ENCODE measurements at regions not wholly inside any gene's neighbourhood (a gene's known extent, or its start where the extent isn't known, plus 50 kb on each side); places are given as distances from the start of the nearest gene placed in this dataset.

DNA sequence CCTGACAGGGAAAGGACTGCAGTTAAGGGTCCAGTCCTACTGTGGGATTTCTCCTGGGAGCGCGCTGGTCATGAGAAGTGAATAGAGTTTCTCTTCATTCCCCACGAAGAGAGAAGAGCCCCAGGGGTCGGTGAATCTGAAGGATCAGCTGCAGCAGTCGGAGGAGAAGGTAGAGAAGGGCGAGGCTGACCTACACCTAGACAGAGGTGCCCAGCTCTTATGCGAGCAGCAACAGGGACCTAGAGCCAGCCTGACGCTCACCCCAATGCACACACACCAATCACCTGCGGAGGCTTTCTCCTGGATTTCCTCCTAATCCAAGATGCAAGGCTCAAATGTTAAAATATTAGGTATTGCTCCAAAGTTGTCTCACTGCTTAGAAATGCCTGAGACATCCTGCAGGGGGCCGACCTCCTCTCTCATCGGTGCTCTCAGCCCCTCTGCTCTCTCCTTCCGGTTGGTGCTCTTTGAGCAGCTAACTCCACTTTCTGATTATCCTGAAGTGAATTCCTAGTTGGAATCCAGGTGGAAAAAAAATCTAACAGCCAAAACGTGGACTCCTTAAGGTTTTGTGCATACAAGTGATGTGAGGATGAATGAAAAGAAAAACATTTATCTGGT lies 176.4 kb downstream of the AHR start:
- DNase-seq (ENCODE audit: low read depth in 3 of 3, low spot score in 2 of 3): no peak

DNA sequence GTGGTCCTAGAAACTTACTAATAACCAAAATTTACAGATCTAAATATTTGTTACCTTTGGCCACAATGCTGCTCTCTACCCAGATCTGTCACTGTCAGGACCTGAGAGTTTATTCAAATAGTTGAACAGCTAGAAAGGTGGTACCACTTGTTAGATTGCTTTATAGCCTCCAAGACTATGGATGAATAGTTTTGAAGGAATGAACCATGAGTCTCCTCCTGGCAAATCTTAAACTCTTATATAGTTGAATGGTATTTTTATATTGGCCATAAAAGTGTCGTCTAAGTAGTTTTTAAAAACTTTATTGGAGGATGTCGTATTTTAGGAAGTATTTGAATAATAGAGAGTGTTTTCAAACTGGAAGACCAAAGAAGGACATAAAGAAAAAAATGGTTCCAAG lies 178.7 kb downstream of the AHR start:
- no peak for DNase-seq (ENCODE audit: low read depth in 3 of 3, low spot score in 2 of 3)

DNA sequence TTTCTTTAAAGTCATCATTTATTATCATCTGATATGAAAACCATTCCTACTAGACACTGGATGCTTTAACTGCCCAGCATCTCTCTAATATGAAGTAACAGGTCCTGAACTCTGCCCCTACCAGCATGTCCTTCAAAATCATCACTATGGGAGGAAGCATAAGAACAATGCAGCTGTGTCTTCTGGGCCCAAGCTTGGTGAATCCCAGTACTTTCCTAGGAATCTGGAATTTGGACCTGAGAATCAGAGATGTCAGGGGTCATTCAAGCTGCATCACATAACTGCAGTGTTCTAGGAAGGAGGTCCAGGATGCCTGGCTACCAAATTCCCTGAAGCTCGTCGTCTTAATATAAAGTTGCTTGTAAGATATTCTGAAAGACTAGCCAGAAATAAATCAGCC lies 182.7 kb downstream of the AHR start:
- no peak for DNase-seq (ENCODE audit: low read depth in 3 of 3, low spot score in 2 of 3)

DNA sequence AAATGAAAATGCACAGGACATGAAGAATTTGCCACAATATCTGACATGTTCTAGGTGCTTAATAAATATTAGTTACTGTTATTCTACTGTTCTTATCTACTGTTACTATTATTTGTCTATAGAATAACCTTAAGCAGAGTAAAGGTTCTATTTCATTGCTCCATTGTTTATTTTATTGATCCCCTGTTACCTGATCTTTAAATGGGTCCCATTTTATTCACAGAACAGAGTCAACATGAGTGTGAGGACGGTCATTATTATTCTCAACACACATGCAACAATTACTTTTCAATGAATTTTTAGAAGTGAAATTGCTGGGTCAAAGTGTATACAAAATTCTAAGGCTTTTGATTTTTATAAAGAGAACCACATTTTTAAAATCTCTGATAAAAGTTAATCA lies 186.9 kb downstream of the AHR start:
- DNase-seq (ENCODE audit: low read depth in 3 of 3, low spot score in 2 of 3): no peak

- DNase-seq (ENCODE audit: low read depth in 3 of 3, low spot score in 2 of 3): no peak
Measured at GRCh38 chr7:17485904-17486303, 187.5 kb downstream of the AHR start.

- DNase-seq (ENCODE audit: low read depth in 3 of 3, low spot score in 2 of 3): no peak
Measured at GRCh38 chr7:17486835-17487234, 188.4 kb downstream of the AHR start.

- DNase-seq (ENCODE audit: low read depth in 3 of 3, low spot score in 2 of 3): no peak
Measured at GRCh38 chr7:17487343-17487742, 188.9 kb downstream of the AHR start.

DNA sequence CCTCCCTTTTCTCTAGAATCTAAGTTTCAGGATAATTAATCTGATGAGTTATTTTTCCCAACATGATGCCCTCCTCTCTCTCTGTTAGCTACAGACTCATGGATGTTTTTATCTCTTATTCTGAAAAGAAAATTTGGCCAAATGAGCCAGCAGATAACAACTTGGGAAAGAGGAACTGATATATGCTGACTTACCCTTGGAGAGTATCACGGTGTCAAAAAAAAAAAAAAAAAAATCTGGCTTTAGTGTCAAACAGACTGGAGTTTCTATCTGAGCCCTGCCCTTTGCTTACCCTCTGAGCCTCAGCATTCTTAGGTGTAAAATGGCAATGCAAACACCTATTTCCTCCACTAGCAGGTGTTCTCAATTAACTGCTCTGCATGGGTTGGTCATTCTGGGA lies 190.4 kb downstream of the AHR start:
- DNase-seq (ENCODE audit: low read depth in 3 of 3, low spot score in 2 of 3): no peak

GRCh38 chr7:17489961-17490360 lies 191.5 kb downstream of the AHR start:
- no peak for DNase-seq (ENCODE audit: low read depth in 3 of 3, low spot score in 2 of 3)

DNA sequence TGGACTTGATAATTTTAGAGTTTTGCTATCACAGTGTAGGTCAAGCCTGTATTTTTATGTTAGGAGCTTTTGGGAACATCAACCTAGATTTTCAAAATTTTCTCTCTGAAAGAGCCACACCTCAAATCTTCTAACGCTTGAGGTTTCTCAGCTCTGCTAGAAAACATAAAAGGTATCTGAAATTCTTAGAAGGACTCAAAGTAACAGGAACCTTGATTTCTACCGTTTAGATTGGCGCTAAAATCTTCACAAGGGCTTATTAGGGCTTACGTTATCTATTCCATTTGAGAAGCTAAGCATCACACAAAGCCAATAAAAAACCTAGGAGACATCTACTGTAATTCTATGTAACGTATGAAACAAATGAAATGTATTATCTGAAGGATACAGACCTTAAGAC lies 192.4 kb downstream of the AHR start:
- no peak for DNase-seq (ENCODE audit: low read depth in 3 of 3, low spot score in 2 of 3)

- no peak for DNase-seq (ENCODE audit: low read depth in 3 of 3, low spot score in 2 of 3)
Measured at GRCh38 chr7:17492437-17492836, 194.0 kb downstream of the AHR start.

DNA sequence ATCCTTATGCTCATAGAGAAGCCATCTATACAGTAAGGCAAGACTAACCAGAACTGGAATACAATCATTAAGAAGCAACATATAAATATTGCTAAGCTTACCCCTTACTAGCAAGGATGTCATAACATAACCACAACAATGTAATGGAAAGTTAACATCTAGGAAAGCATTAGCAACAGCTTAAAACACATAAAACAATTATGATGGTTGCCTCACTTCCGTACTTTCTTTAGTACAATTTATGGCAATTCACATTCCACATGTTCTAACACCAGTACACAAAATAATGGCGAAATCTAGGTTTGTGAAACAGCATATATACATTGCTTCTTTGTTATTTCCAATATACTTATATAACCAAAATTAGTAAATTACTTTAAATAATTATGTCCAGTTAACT lies 195.0 kb downstream of the AHR start:
- DNase-seq (ENCODE audit: low read depth in 3 of 3, low spot score in 2 of 3): no peak

- DNase-seq (ENCODE audit: low read depth in 3 of 3, low spot score in 2 of 3): no peak
Measured at GRCh38 chr7:17495655-17496394, 197.4 kb downstream of the AHR start.

GRCh38 chr7:17497136-17497535 lies 198.7 kb downstream of the AHR start:
- no peak for DNase-seq (ENCODE audit: low read depth in 3 of 3, low spot score in 2 of 3)

GRCh38 chr7:17497549-17498167 lies 199.2 kb downstream of the AHR start:
- DNase-seq (ENCODE audit: low read depth in 3 of 3, low spot score in 2 of 3): no peak

- DNase-seq (ENCODE audit: low read depth in 3 of 3, low spot score in 2 of 3): no peak
Measured at GRCh38 chr7:17498230-17498629, 199.8 kb downstream of the AHR start.

DNA sequence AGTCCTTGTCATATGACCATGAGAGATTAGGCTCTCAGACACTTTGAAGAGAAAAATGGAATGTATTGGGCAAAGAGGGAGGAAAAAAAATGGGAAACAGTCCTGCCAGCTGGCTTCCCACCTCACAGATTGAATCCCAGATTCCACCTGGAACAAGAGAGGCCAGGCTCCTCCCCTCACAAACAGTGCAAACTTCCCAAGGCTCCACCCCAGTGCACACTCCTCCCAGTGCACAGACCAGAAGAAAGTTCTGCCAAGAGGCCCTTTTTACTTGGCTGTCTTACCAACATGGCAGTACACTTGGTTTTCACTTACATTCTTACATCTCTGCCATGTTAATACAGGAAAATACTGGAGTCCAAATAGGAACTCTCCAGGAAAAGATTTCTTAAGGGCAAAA lies 202.3 kb downstream of the AHR start:
- no peak for DNase-seq (ENCODE audit: low read depth in 3 of 3, low spot score in 2 of 3)

DNA sequence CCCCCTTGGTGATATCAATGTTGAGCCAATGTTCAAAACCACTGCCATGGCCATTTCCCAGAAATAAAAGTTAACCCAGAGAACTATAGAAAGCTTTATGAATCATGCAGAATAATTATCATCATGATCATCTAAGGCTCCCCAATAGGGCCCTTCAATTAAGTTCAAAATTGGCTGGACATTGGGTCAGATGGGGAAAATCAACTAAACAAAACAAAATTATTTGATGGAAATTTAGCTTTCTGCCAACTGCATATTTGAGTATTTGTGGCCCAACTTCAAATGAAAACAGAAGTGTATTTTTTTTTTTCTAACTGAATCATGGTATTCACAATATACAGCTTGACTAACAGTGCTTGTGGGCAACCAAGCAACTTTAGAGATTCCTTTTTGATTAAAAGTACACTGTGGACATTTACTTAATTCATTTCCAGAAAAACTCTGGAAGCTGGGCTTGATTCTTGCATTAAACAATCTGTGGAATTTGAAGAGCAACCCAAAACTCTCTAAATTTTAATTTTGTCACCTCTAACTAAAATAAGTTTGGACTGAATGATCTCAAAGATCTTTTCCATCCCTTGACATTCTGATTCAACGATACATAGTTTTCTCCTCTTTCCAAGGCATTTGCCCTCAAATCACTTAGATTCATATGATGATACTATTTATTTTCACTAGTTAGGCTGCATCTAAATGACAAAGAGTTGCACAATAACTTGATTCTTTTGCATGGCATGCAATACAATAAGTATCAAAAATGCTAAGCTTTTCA lies 203.2 kb downstream of the AHR start:
- DNase-seq (ENCODE audit: low read depth in 3 of 3, low spot score in 2 of 3): no peak

DNA sequence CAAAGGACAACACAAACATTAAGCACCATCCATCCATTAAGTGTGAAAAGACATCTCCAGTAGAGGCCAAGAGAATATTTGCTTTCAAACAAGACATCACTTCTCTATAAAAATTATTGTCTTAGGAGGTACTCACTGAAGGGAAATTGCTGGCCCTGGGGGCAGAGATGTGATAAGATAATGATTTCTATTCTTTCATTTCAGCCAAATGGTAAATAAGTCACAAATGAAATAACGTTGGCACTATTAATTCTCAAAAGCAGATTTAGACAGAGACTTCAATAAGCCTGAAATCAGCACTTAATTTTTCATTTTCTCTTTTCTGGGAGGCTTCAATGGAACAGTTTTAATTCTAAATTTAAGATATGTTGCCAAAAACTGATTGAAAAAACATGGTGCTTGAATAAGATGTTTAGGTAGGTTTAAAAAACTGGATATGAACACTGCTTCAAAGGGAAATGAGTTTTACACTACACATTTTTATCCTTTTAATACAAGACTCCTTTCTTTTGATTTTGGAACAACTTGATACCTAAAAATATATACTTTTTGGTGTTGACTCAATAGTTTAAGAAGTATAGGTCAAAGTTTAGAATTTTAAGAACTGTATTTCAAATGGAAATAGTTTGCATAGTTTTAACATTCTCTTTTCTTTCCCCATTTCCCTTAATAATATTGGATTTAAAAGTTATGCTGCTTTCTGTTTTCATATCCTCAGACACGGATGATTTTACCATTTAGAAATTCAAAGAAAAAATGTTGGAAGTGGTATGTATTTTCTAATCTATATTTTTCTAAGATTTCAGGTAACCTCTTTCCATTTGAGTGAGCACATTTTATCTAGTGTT lies 204.0 kb downstream of the AHR start:
- no peak for DNase-seq (ENCODE audit: low read depth in 3 of 3, low spot score in 2 of 3)

- peak in 2 of 3 donors; percentile 8 to 15 for DNase-seq (ENCODE audit: low read depth in 3 of 3, low spot score in 2 of 3)
Measured at GRCh38 chr7:17506095-17506494, 207.6 kb downstream of the AHR start.

DNA sequence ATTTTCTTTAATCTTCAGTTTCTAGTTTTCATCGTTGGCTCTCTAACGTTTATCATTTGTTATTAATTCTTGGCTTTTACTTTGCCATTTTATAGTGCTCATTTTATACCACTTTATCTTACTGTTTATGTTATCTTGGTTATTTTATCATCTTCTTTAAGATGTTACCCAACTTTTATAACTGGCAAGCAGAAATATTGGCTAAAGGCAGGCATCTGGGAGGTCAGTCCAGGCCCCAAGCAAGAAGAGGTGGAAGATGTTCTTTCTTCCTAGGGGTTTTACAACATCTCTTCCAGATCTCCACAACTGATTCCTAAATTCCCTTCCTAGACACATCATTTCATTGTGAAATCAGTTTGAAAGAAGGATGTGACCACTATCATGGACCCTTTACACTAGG lies 208.1 kb downstream of the AHR start:
- no peak for DNase-seq (ENCODE audit: low read depth in 3 of 3, low spot score in 2 of 3)
